ENCODE measurements at regions not wholly inside any gene's neighbourhood (a gene's known extent, or its start where the extent isn't known, plus 50 kb on each side); places are given as distances from the start of the nearest gene placed in this dataset.

DNA sequence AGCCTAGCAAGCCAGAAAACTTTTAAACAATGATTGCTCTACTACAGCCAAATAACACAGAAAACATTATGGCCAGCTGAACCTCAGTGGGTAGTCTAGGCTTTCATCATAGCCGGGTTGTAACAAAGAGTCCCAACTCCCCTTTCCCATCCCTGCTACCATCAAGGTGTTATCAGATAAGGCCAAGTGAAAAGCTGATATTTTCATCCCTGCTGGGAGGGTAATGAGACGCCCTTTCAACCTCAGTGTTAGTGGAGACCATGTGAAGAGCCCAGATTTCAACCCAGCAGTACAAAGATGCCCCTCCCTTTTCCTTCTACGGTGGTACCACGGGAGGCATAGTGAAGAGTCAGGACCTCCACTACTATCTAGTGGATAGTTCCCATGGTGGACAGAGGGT, 433.7 kb downstream of the GPM6A start:
- no peak for DNase-seq

- no peak for DNase-seq
Observed at GRCh38 chr4:175380841-175381240, 431.2 kb downstream of the GPM6A start.

DNA sequence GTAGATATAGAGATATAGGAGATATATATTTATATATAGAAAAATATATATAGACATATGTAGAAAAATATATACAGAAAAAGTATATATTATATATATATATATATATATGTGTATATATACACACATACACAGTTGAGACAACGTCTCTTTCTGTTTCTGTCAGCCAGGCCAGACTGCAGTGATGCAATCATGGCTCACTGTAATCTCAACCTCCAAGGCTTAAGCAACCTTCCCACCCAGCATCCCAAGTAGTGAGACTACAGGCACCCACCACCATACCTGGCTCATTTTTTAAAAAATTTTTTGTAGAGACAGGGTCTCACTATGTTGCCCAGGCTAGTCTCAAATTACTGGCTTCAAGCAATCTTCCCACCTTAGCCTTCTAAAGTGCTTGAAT, 426.3 kb downstream of the GPM6A start:
- no peak for DNase-seq

- no peak for DNase-seq
Observed at GRCh38 chr4:175386776-175387507, 425.1 kb downstream of the GPM6A start.

GRCh38 chr4:175394208-175394607, 417.9 kb downstream of the GPM6A start:
- DNase-seq = no peak

DNA sequence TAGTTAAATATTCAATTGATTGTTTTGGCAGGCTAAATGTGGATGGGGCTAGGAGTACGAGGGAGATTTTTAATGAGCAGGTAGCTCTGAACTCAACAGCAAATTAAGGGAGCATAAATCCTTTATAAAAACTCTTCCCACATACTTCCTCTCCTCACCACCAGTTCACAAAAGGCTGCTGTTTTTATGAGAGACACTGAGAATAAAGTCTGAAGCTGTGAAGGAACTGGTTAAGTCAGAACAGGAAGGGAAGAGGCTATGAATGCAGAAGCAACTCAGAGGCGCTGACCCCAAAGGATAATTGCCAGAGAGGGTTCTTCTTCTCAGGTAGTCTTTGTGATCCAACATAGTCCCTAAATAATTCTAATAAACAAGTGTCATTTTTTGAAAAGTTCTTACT, 406.1 kb downstream of the GPM6A start:
- no peak for DNase-seq

GRCh38 chr4:175407926-175408325, 404.1 kb downstream of the GPM6A start:
- no peak for DNase-seq

DNA sequence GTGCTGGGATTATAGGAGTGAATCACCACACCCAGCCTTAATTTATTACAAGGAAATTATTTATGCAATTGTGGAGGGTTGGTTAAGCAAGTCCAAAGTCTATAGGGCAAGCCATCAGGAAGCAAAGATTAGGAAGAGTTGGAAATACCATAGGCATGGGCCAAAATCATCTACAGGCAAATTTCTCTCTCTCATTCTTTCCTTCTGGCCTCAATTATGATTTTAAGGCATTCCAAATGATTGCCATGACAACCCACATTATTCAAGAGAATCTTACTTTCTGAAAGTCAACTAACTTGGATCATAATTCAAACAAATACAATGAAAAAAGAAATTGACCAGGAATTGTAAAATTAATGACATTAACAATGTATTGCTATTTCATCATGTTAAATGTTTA, 400.8 kb downstream of the GPM6A start:
- DNase-seq = no peak

- no peak for DNase-seq
Observed at GRCh38 chr4:175412161-175412560, 399.9 kb downstream of the GPM6A start.

DNA sequence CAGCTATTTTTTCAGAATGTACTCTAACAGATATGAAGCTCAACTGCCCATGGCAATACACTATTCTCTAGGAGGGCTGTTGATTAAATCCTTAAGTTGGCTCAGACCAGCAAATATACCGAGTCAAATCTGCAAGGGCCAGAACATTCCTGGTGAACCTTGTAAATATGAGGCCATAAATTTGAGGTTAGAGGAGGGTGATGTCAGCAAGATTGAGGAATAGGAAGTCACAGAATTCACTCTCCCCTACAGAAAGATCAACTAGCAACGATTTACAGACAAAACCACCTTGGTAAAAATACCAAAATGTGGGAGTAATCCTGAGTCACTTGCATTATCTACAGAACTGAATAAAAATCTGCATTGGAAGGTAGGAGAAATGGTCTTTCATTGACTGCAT, 399.3 kb downstream of the GPM6A start:
- no peak for DNase-seq

GRCh38 chr4:175413561-175413960, 398.5 kb downstream of the GPM6A start:
- no peak for DNase-seq

DNA sequence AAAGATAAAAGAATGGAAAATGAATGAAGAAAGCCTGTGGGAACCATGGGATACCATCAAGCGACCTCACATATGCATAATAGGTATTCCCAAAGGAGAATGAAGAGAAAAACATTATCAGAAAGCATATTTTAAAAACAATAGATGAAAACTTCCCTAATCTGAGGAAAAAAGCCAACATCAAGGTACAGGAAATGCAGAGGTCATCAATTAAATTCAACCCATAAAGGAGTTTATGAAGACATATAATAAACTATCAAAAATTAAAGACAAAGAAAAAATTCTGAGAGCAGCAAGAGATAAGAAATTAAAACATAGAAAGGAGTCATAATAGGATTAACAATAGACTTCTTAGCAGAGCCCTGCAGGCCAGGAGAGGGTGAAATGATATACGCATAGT, 397.5 kb downstream of the GPM6A start:
- DNase-seq = no peak

DNA sequence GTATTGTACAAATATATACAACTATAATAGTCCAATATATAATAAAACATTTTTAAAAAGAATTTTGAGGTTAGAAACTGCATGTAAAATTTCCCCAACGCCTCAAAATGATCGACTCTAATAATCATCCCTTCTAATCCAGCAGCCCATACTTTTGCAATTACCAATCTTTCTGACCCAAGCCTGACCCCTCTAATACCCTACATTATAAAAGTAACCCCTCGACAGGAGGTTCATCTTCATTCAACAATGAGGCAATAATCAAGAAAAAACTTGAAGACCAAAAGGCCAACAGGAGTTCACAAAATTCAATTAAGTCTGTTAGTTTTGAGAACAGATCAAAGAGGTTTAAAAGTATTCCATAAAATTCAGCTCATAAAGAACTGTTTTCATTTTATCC, 393.5 kb downstream of the GPM6A start:
- no peak for DNase-seq

- DNase-seq = no peak
Observed at GRCh38 chr4:175419236-175419718, 392.8 kb downstream of the GPM6A start.

DNA sequence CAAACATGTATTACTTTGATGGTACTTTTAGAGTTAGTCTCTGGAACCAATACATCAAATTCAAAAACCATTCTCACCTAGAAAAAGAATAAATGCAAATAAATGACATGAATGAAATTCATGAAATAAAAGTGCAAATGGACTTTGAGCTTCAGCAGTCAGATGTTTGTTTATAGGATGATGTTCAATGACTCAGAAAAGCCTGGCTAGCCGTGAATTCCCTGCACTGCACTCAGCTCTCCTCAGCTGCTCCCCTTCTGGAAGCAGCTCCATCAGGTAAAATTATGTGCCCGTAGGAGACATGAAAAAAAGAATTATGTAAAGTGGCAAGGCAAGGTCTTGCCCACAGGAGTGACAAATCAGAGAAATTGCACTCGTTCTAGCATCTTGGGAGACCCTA, 390.6 kb downstream of the GPM6A start:
- DNase-seq = no peak

DNA sequence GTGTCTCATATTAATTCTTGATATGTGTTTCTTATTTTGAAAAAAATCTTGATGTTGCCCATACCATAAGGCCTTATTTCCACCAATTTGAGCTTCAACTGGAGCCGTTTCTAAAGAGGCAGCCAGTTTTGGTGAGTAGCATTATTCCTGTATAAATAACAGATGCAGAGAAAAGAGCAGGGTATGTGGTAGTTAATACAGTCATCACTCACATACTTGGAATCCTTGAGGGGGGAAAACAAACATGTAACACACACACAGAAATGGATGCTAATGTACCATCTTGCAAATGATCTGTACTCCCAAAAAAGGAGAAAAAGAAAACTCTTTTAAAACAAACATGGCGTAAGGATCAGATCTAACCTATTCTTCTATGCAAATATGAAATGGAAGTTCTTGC, 389.7 kb downstream of the GPM6A start:
- DNase-seq = no peak

- DNase-seq = no peak
Observed at GRCh38 chr4:175424111-175424510, 388.0 kb downstream of the GPM6A start.

- DNase-seq = no peak
Observed at GRCh38 chr4:175427751-175428150, 384.3 kb downstream of the GPM6A start.

DNA sequence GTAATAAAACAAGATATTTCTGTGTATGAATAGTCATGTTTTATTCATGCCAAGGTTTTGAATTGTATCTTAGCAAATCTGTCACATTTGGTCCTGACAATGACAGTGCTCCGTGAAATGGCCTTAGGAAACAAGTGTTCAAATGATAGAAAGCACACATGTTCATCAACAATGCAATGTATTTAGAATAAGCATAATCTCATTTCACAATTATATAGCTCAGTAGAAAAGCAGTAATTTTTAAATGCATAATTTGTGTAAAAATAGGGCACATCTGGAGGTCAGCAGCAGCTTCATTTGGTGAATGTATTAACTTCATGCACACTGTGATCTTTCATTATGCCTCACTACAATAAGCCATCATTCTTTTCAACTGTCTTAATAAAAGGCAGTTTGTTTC, 380.4 kb downstream of the GPM6A start:
- DNase-seq = no peak

DNA sequence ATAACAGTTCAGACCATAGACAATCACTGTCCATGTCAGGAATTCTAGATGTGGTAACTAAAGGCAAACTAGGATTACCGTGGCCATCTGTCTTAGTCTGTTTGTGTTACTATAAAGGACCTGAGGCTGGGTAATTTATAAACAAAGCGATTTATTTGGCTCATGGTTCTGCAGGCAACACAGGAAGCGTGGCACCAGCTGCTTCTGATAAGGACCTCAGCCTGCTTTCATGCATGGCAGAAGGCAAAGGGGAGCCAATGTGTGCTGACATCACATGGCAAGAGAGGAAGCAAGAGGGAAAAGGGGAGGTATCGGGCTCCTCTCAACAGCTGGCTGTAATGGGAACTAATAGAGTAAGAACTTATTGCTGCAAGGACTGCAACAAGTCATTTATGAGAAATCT, 376.7 kb downstream of the GPM6A start:
- no peak for DNase-seq

GRCh38 chr4:175436196-175436595, 375.9 kb downstream of the GPM6A start:
- no peak for DNase-seq

GRCh38 chr4:175440786-175441185, 371.3 kb downstream of the GPM6A start:
- DNase-seq = no peak

GRCh38 chr4:175441256-175441655, 370.8 kb downstream of the GPM6A start:
- no peak for DNase-seq

- DNase-seq = no peak
Observed at GRCh38 chr4:175443547-175443946, 368.5 kb downstream of the GPM6A start.

DNA sequence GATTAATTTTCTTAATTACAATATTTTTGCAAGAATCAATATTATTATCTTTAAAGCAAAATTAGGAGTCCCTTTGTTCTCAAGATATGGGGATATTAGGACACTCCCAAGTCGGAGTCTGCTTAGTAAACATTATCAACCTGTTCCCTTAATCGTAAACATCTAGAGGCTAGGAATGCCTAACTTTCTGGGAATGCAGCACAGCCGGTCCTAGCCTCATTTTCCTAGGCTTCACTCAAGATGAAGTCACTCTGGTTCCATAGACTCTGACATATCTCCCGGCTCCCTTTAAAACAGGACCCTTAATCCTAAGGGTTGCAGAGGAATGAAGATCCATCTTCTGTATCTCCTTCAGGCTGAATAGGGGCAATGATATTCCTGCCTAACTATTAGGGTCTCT, 367.6 kb downstream of the GPM6A start:
- no peak for DNase-seq

All from NCI-H1048 (cell line).